Transverse colon (tissue), 4 donors: ENCODE measurements at regions not wholly inside any gene's neighbourhood (a gene's known extent, or its start where the extent isn't known, plus 50 kb on each side); places are given as distances from the start of the nearest gene placed in this dataset.

Experiments
- EP300 ChIP-seq: sonication (generic); formaldehyde crosslinking; IDR thresholded peaks from one replicate; pipeline ENCODE4 v1.6.1; 2017; ENCODE audit warnings: antibody characterized with exemption, low read depth
- POLR2A ChIP-seq: fragments of 450-650 bp; IDR thresholded peaks from one replicate; pipeline ENCODE4 v1.6.1; 2016; ENCODE audit warnings: antibody characterized with exemption, mild to moderate bottlenecking, moderate library complexity
- POLR2AphosphoS5 ChIP-seq, 3 donors: sonication (generic); formaldehyde crosslinking; IDR thresholded peaks; one replicate each; pipeline ENCODE4 v1.6.1; 2016; ENCODE audit warnings: antibody characterized with exemption in 3 of 3
- TF ChIP-seq, protein P1 (sequence below), 5 experiments: fragments of 200-600 bp in 3 of 5; fragments of 450-650 bp in 2 of 5; sonication (generic) in 3 of 5; IDR thresholded peaks; 1 replicate in 2 of 5; 2 replicates in 3 of 5; pipeline ENCODE4 v1.5.1; 2016 to 2017; ENCODE audit warnings: antibody characterized with exemption in 5 of 5, inconsistent platforms in 3 of 5, mild to moderate bottlenecking in 2 of 5, moderate library complexity in 1 of 5

DNA sequence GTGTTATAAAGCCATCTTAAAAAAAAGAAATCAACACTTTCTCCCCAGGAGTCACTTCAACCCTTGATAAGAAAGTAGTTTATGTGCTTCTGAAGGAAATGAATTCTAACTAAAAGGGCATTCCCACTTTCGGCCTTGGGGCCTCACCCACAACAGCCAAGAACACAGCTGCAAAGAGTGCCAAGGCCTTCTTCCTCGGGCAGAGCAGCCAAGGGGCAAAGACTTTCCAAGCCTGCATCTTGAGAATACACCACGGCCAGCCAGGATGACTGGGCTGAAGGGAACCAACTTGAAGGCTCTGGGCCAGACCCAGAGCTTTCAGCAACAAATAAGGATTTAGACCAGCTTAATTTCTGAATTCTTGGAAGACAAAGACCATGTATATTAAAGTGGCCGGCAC, 60.4 kb upstream of the FOXN3 start:
- TF ChIP-seq, protein P1, sequence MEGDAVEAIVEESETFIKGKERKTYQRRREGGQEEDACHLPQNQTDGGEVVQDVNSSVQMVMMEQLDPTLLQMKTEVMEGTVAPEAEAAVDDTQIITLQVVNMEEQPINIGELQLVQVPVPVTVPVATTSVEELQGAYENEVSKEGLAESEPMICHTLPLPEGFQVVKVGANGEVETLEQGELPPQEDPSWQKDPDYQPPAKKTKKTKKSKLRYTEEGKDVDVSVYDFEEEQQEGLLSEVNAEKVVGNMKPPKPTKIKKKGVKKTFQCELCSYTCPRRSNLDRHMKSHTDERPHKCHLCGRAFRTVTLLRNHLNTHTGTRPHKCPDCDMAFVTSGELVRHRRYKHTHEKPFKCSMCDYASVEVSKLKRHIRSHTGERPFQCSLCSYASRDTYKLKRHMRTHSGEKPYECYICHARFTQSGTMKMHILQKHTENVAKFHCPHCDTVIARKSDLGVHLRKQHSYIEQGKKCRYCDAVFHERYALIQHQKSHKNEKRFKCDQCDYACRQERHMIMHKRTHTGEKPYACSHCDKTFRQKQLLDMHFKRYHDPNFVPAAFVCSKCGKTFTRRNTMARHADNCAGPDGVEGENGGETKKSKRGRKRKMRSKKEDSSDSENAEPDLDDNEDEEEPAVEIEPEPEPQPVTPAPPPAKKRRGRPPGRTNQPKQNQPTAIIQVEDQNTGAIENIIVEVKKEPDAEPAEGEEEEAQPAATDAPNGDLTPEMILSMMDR (IDR thresholded peaks at IDR 0.05) = no peak
- TF ChIP-seq POLR2AphosphoS5 (IDR thresholded peaks at IDR 0.05) (no peak), POLR2A (no peak), EP300 (no peak)
